DND-41 (cell line): ENCODE measurements at regions not wholly inside any gene's neighbourhood (a gene's known extent, or its start where the extent isn't known, plus 50 kb on each side); places are given as distances from the start of the nearest gene placed in this dataset.

ENCODE experiments used
- CTCF ChIP-seq: IDR thresholded peaks from 2 replicates; pipeline ENCODE4 v1.5.1; 2012; ENCODE audit warnings: borderline replicate concordance, low read length, moderate library complexity, mild to moderate bottlenecking; ENCODE audit not compliant: poor library complexity, severe bottlenecking; ENCODE audit errors: extremely low read depth
- EZH2 ChIP-seq: IDR thresholded peaks from 3 replicates; pipeline ENCODE4 v1.6.1; 2012; ENCODE audit warnings: borderline replicate concordance, low read depth, mild to moderate bottlenecking, moderate library complexity, low read length, inconsistent platforms; ENCODE audit not compliant: severe bottlenecking

DNA sequence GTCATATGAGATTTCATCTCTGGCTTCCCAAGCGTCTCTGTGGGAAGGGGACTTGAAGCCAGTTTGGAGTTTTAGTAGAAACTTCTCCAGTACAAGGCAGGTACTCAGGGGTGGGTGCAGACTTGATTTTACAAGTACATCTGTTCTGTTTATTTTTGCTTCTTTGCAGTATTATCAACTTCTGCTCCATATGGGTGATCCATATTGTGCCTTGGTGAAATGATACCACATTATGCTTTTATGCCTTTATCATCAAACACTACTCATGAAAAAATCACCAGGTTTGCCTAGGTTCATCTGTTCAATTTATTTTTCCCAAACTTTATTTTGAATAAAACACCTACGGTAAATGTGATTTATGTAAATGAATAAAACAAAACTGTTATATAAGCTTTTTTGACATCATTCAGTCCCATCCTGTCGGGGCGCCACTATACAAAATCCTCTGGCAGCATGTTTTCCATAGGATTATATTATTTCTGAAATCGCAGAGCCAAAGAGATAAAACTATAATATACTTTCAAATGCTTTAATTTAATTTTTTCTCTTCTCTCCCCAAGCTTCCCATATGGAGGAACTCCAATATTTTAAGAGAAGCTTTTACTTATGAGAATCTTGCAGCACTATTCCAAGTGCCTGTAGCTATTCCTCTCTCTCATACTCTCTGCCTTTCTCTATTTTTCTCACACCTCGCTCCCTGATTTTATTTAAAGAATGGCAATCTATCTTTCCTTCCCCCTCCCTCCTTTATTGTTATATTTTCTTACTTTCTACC lies 490.9 kb downstream of the RNF144A start:
- TF ChIP-seq CTCF (no peak), EZH2 (no peak)
